Panc1 (cell line): ENCODE measurements at regions not wholly inside any gene's neighbourhood (a gene's known extent, or its start where the extent isn't known, plus 50 kb on each side); places are given as distances from the start of the nearest gene placed in this dataset.
"Not testable (repeated sequence)": the region's sequence is repeated elsewhere in the genome, so short reads cannot be mapped to it uniquely, and the experiment has no call there.

Source experiments
- ATAC-seq: fragments of 200-7000 bp; cut with Tn5 transposase; 2 replicates; pipeline ENCODE4 v1.9.1; 2020; ENCODE audit warnings: mild to moderate bottlenecking, moderate library complexity
- BruUV-seq: library from RNA; stranded (reverse); fragments of 400-500 nt; replicated peaks from 2 replicates; lab custom pipeline; 2021; lab: Mats Ljungman, UMichigan
- CTCF ChIA-PET: fragments of 300-600 bp; sonication (Branson Sonifier 250); formaldehyde crosslinking; loops from one replicate; lab custom pipeline; 2022; ENCODE audit warnings: antibody characterized with exemption; lab: Charles Lee
- POLR2A ChIA-PET: fragments of 300-600 bp; sonication (Branson Sonifier 250); formaldehyde crosslinking; loops from one replicate; lab custom pipeline; 2022; ENCODE audit warnings: antibody characterized with exemption; lab: Charles Lee
- DNase-seq: peaks from one replicate; pipeline ENCODE4 v3.0.0-alpha.2; 2010; ENCODE audit warnings: low read depth, low spot score
- H3K27ac ChIP-seq: 2 replicates; pipeline ENCODE4 v1.5.1; 2011; ENCODE audit warnings: mild to moderate bottlenecking, low read length, inconsistent platforms
- H3K27me3 ChIP-seq: fragments of 200-500 bp; sonication (Bioruptor generic); 2 replicates; pipeline ENCODE4 v1.6.0; 2014; ENCODE audit warnings: low read length, inconsistent platforms; ENCODE audit not compliant: control insufficient read depth, insufficient read depth
- H3K36me3 ChIP-seq: fragments of 200-500 bp; sonication (Bioruptor generic); 2 replicates; pipeline ENCODE4 v1.5.1; 2014; ENCODE audit warnings: inconsistent platforms, mild to moderate bottlenecking, low read length, moderate library complexity; ENCODE audit not compliant: control insufficient read depth, insufficient read depth
- H3K4me1 ChIP-seq: 2 replicates; pipeline ENCODE4 v1.5.1; 2011; ENCODE audit warnings: inconsistent platforms, mild to moderate bottlenecking, low read length, moderate library complexity; ENCODE audit not compliant: control insufficient read depth, insufficient read depth
- H3K4me3 ChIP-seq, 2 experiments: 2 replicates each; pipeline ENCODE4 v1.5.1; 2011 to 2012; ENCODE audit warnings: low read depth in 2 of 2, low read length in 2 of 2, mild to moderate bottlenecking in 2 of 2, inconsistent platforms in 1 of 2, moderate library complexity in 1 of 2
- H3K9me3 ChIP-seq: fragments of 200-500 bp; sonication (Bioruptor generic); 2 replicates; pipeline ENCODE4 v1.5.1; 2014; ENCODE audit warnings: low read depth, mild to moderate bottlenecking, inconsistent platforms, low read length, moderate library complexity; ENCODE audit not compliant: control insufficient read depth, insufficient read depth
- CTCF ChIP-seq: fragments of 450-650 bp; IDR thresholded peaks from 2 replicates; pipeline ENCODE4 v1.5.1; 2017; ENCODE audit warnings: mild to moderate bottlenecking
- POLR2AphosphoS5 ChIP-seq: IDR thresholded peaks from 2 replicates; pipeline ENCODE4 v1.6.1; 2012; ENCODE audit warnings: mild to moderate bottlenecking, low read depth, low read length, moderate library complexity
- REST ChIP-seq, 2 experiments: IDR thresholded peaks; 2 replicates each; pipeline ENCODE4 v1.6.1; 2011 to 2012; ENCODE audit warnings: low read depth in 2 of 2, control low read depth in 1 of 2, low read length in 1 of 2, mild to moderate bottlenecking in 1 of 2, moderate library complexity in 1 of 2; ENCODE audit not compliant: insufficient read depth in 1 of 2
- SIN3A ChIP-seq: IDR thresholded peaks from 2 replicates; pipeline ENCODE4 v1.6.1; 2012; ENCODE audit warnings: low read depth, mild to moderate bottlenecking, low read length, moderate library complexity, borderline replicate concordance; ENCODE audit not compliant: insufficient read depth
- TCF7L2 ChIP-seq: IDR thresholded peaks from 2 replicates; pipeline ENCODE4 v1.6.1; 2011; ENCODE audit warnings: mild to moderate bottlenecking, low read depth, low read length, inconsistent platforms
- in situ Hi-C: cut with HindIII; loops from 2 replicates; pipeline ENCODE4 v1.10.0; 2016; ENCODE audit warnings: low sequenced_read_pairs, low pct_unique_long_range_greater_than_20kb
- intact Hi-C: fragments of 100-400 bp; cut with micrococcal nuclease; formaldehyde crosslinking; loops from one replicate; pipeline ENCODE4 v1.10.0; 2022; ENCODE audit not compliant: unreplicated experiment

- TF ChIP-seq POLR2AphosphoS5 (no peak), CTCF (no peak), REST (IDR thresholded peaks at IDR 0.05; ENCODE audit: insufficient read depth in 1 of 2, low read depth in 2 of 2, low read length in 1 of 2) (no peak), SIN3A (no peak), TCF7L2 (no peak)
- in situ Hi-C loops: no loop called here
Measured at GRCh38 chr1:68723791-68724190, 226.9 kb upstream of the DEPDC1 start.

GRCh38 chr1:68725001-68725752 is 228.3 kb upstream of the DEPDC1 start:
- Histone ChIP-seq H3K27ac (no peak overlapping the region), H3K4me3 (no peak overlapping the region), H3K4me1 (no peaks in the 10 kb centered on the region), H3K9me3 (no peaks in the 10 kb centered on the region), H3K27me3 (no peaks in the 10 kb centered on the region), H3K36me3 (no peaks in the 10 kb centered on the region)
- BruUV-seq: no TSS peak
- no peak for ATAC-seq
- DNase-seq: no peak
- intact Hi-C loops: no loop called here
- ChIA-PET POLR2A (no interaction called here), CTCF (no interaction called here)
- in situ Hi-C loops: no loop called here
- no peak for TF ChIP-seq REST (IDR thresholded peaks at IDR 0.05; ENCODE audit: insufficient read depth in 1 of 2, low read depth in 2 of 2, low read length in 1 of 2)
- no peak for TF ChIP-seq CTCF
- TF ChIP-seq SIN3A: no peak
- no peak for TF ChIP-seq TCF7L2
- no peak for TF ChIP-seq POLR2AphosphoS5

More at GRCh38 chr1:68723791-68724190, 226.9 kb upstream of the DEPDC1 start:
- ATAC-seq: no peak
- no TSS peak for BruUV-seq
- POLR2A ChIA-PET: no interaction called here
- no peak for DNase-seq
- H3K27ac ChIP-seq: no peak overlapping the region
- no peaks in the 10 kb centered on the region for H3K27me3 ChIP-seq
- CTCF ChIA-PET: no interaction called here
- H3K9me3 ChIP-seq: no peaks in the 10 kb centered on the region
- no peak overlapping the region for H3K4me3 ChIP-seq
- intact Hi-C loops: no loop called here
- no peaks in the 10 kb centered on the region for H3K4me1 ChIP-seq
- H3K36me3 ChIP-seq: no peaks in the 10 kb centered on the region

- BruUV-seq, H3K27me3 ChIP-seq, ATAC-seq, H3K4me1 ChIP-seq, CTCF ChIA-PET, DNase-seq, in situ Hi-C loops, H3K27ac ChIP-seq, POLR2A ChIA-PET, intact Hi-C loops, H3K9me3 ChIP-seq, H3K36me3 ChIP-seq, H3K4me3 ChIP-seq: not testable (repeated sequence)
Measured at GRCh38 chr1:68739486-68739885, 242.6 kb upstream of the DEPDC1 start.
